A549 (cell line): ENCODE measurements at regions not wholly inside any gene's neighbourhood (a gene's known extent, or its start where the extent isn't known, plus 50 kb on each side); places are given as distances from the start of the nearest gene placed in this dataset.
A peak's percentile ranks its signal among the peaks of the same experiment; 100 is the strongest.

ENCODE experiments used
- ATAC-seq, 2 experiments: fragments of 200-7000 bp in 1 of 2; fragments of >200 bp in 1 of 2; cut with Nextera tagmentation in 1 of 2; cut with Tn5 transposase in 1 of 2; 3 replicates each; pipeline versions ENCODE4 v1.8.0 to v1.9.1; 2018 to 2020; ENCODE audit warnings: mild to moderate bottlenecking in 1 of 2, moderate library complexity in 1 of 2
- CTCF ChIA-PET: fragments of 300-600 bp; sonication (Branson Sonifier 250); formaldehyde crosslinking; extraction: SDS; loops from one replicate; lab custom pipeline; 2021; ENCODE audit warnings: antibody characterized with exemption, inconsistent platforms; lab: Yijun Ruan, JAX
- POLR2A ChIA-PET: fragments of 350-600 bp; formaldehyde crosslinking; extraction: SDS; loops from one replicate; lab custom pipeline; 2021; ENCODE audit warnings: antibody characterized with exemption, inconsistent platforms; lab: Yijun Ruan, JAX
- DNase-seq, 2 experiments: peaks; one replicate each; pipeline versions ENCODE4 v3.0.0 to v3.0.0-alpha.2; 2011 to 2016; ENCODE audit warnings: low read depth in 1 of 2, low spot score in 1 of 2
- FAIRE-seq: peaks from 2 replicates; lab custom pipeline; 2011; peaks lifted over from hg19 to GRCh38; lab: Jason Lieb, UNC
- H3K27ac ChIP-seq, 2 experiments: fragments of >200 bp; sonication (Bioruptor Twin); formaldehyde crosslinking; 3 replicates each; pipeline ENCODE4 v1.5.1; 2016 to 2017
- H3K4me1 ChIP-seq: fragments of >200 bp; sonication (Bioruptor Twin); formaldehyde crosslinking; 3 replicates; pipeline ENCODE4 v1.6.1; 2016
- H3K4me2 ChIP-seq: fragments of >200 bp; sonication (Bioruptor Twin); formaldehyde crosslinking; 3 replicates; pipeline ENCODE4 v1.6.1; 2016
- H3K4me3 ChIP-seq: fragments of >200 bp; sonication (Bioruptor Twin); formaldehyde crosslinking; 3 replicates; pipeline ENCODE4 v1.5.1; 2016
- H3K9me3 ChIP-seq: fragments of >200 bp; sonication (Bioruptor Twin); formaldehyde crosslinking; 3 replicates; pipeline ENCODE4 v1.6.1; 2016
- CHD2 ChIP-seq: fragments of 150-350 bp; IDR thresholded peaks from 2 replicates; pipeline ENCODE4 v1.6.1; 2014; ENCODE audit warnings: low read length; ENCODE audit not compliant: partially characterized antibody
- CTCF ChIP-seq: fragments of >200 bp; sonication (Bioruptor Twin); formaldehyde crosslinking; IDR thresholded peaks from 3 replicates; pipeline ENCODE4 v1.5.1; 2016
- E2F6 ChIP-seq: IDR thresholded peaks from 2 replicates; pipeline ENCODE4 v1.6.1; 2012; ENCODE audit warnings: low read depth, borderline replicate concordance
- EHF ChIP-seq: fragments of 250-450 bp; sonication (Bioruptor Pico); IDR thresholded peaks from 2 replicates; pipeline ENCODE4 v1.5.0; 2020; ENCODE audit warnings: mild to moderate bottlenecking
- ELK1 ChIP-seq: fragments of 150-350 bp; IDR thresholded peaks from 2 replicates; pipeline ENCODE4 v1.6.1; 2014; ENCODE audit warnings: low read depth, mild to moderate bottlenecking, low read length
- FOSB ChIP-seq: fragments of 250-450 bp; sonication (Bioruptor Pico); IDR thresholded peaks from 2 replicates; pipeline ENCODE4 v1.5.0; 2020; ENCODE audit warnings: mild to moderate bottlenecking, moderate library complexity
- HES2 ChIP-seq: fragments of >200 bp; sonication (Bioruptor Twin); formaldehyde crosslinking; IDR thresholded peaks from 2 replicates; pipeline ENCODE4 v1.6.1; 2016
- HMGXB4 ChIP-seq: fragments of 250-450 bp; sonication (Bioruptor Pico); IDR thresholded peaks from 2 replicates; pipeline ENCODE4 v1.5.0; 2021; ENCODE audit warnings: mild to moderate bottlenecking, moderate library complexity, borderline replicate concordance
- HOXB13 ChIP-seq: fragments of 250-450 bp; sonication (Bioruptor Pico); IDR thresholded peaks from 2 replicates; pipeline ENCODE4 v1.5.0; 2020; ENCODE audit warnings: low read depth, mild to moderate bottlenecking, moderate library complexity
- JUNB ChIP-seq: fragments of >200 bp; sonication (Bioruptor Twin); formaldehyde crosslinking; IDR thresholded peaks from 2 replicates; pipeline ENCODE4 v1.6.1; 2016
- MAFK ChIP-seq: fragments of 450-650 bp; IDR thresholded peaks from 2 replicates; pipeline ENCODE4 v1.6.1; 2014; ENCODE audit not compliant: partially characterized antibody
- MAX ChIP-seq: IDR thresholded peaks from 2 replicates; pipeline ENCODE4 v1.6.1; 2012
- MAZ ChIP-seq: fragments of 150-350 bp; IDR thresholded peaks from 2 replicates; pipeline ENCODE4 v1.6.1; 2014; ENCODE audit warnings: antibody characterized with exemption, low read depth, low read length, borderline replicate concordance
- NPAS2 ChIP-seq: fragments of 250-450 bp; sonication (Bioruptor Pico); IDR thresholded peaks from 2 replicates; pipeline ENCODE4 v1.8.0; 2022; ENCODE audit warnings: mild to moderate bottlenecking, moderate library complexity, borderline replicate concordance
- PHF8 ChIP-seq: fragments of 200-600 bp; sonication (generic); IDR thresholded peaks from 2 replicates; pipeline ENCODE4 v1.6.1; 2016; ENCODE audit warnings: low read depth, mild to moderate bottlenecking, antibody characterized with exemption, moderate library complexity, borderline replicate concordance
- POLR2AphosphoS2 ChIP-seq: conservative IDR thresholded peaks from 2 replicates; pipeline ENCODE4 v1.6.1; 2012; ENCODE audit warnings: low read length, improper control_type of control experiment, inconsistent platforms
- RAD21 ChIP-seq, 2 experiments: fragments of >200 bp in 1 of 2; sonication (Bioruptor Twin) in 1 of 2; formaldehyde crosslinking in 1 of 2; IDR thresholded peaks in 1 of 2; conservative IDR thresholded peaks in 1 of 2; 2 replicates in 1 of 2; 3 replicates in 1 of 2; pipeline ENCODE4 v1.6.1; 2012 to 2018; ENCODE audit warnings: inconsistent platforms in 1 of 2
- SMC3 ChIP-seq: fragments of >200 bp; sonication (Bioruptor Twin); formaldehyde crosslinking; IDR thresholded peaks from 3 replicates; pipeline ENCODE4 v1.6.1; 2018; ENCODE audit warnings: inconsistent platforms
- TFCP2L1 ChIP-seq: fragments of 250-450 bp; sonication (Bioruptor Pico); IDR thresholded peaks from 2 replicates; pipeline ENCODE4 v1.5.0; 2021; ENCODE audit warnings: mild to moderate bottlenecking
- TP53 ChIP-seq: fragments of 250-450 bp; sonication (Bioruptor Pico); IDR thresholded peaks from 2 replicates; pipeline ENCODE4 v1.5.0; 2021; ENCODE audit warnings: mild to moderate bottlenecking, moderate library complexity
- USF2 ChIP-seq: fragments of 450-650 bp; IDR thresholded peaks from 2 replicates; pipeline ENCODE4 v1.6.1; 2014; ENCODE audit warnings: antibody characterized with exemption
- ZC3H11A ChIP-seq: fragments of 450-650 bp; IDR thresholded peaks from 2 replicates; pipeline ENCODE4 v1.6.1; 2014; ENCODE audit warnings: antibody characterized with exemption, mild to moderate bottlenecking
- ZSCAN20 ChIP-seq: fragments of 250-450 bp; sonication (Bioruptor Pico); IDR thresholded peaks from 2 replicates; pipeline ENCODE4 v1.8.0; 2022; ENCODE audit warnings: mild to moderate bottlenecking, moderate library complexity
- WGBS: methylation state at CpG from one replicate; pipeline ENCODE4 v1.1.6; 2017; ENCODE audit errors: missing lambda C conversion rate; 5-methylcytosine and 5-hydroxymethylcytosine counted together

- CTCF ChIA-PET: no interaction called here
- Histone ChIP-seq H3K9me3 (no peaks in the 10 kb centered on the region), H3K4me2 (no peak overlapping the region), H3K4me3 (no peak overlapping the region), H3K27ac (no peak overlapping the region), H3K4me1 (no peaks in the 10 kb centered on the region)
- no peak for FAIRE-seq
- POLR2A ChIA-PET: no interaction called here
- ATAC-seq: no peak
- WGBS: 12% methylated on average over 1 of the region's 1 CpG
- no peak for TF ChIP-seq CTCF
- no peak for TF ChIP-seq MAZ
- no peak for TF ChIP-seq USF2
- no peak for TF ChIP-seq PHF8
- no peak for TF ChIP-seq FOSB (CRISPR knock-in tag)
- TF ChIP-seq MAX: no peak
- no peak for TF ChIP-seq EHF
- TF ChIP-seq SMC3: no peak
- TF ChIP-seq E2F6: no peak
- no peak for TF ChIP-seq HOXB13 (CRISPR knock-in tag)
- no peak for DNase-seq
Measured at GRCh38 chr1:214946615-214947014, 135.9 kb upstream of the KCNK2 start.

GRCh38 chr1:214952648-214953047 lies 129.9 kb upstream of the KCNK2 start:
- ChIA-PET CTCF (no interaction called here), POLR2A (no interaction called here)
- Histone ChIP-seq H3K9me3 (no peaks in the 10 kb centered on the region), H3K4me3 (no peak overlapping the region), H3K27ac (no peak overlapping the region), H3K4me2 (no peak overlapping the region), H3K4me1 (peaks cover 4% of the 10 kb centered on the region; the same call in 2 of the 3 replicates)
- DNase-seq (peak in 1 of 2 experiments; percentile 36), ATAC-seq (peak in 1 of 2 experiments; percentile 54; a peak in 2 of 6 replicates), FAIRE-seq (no peak)
- 62% methylated on average over 7 of the region's 7 CpGs for WGBS
- TF ChIP-seq MAZ: no peak
- TF ChIP-seq RAD21 (conservative IDR thresholded peaks at IDR 0.05 in 1 of 2, IDR thresholded peaks at IDR 0.05 in 1 of 2): peak in 1 of 2 experiments; percentile 30; a peak in 1 of 5 replicates
- TF ChIP-seq MAFK: peak; percentile 76
- TF ChIP-seq ZSCAN20: no peak

- WGBS: 46% methylated on average over 1 of the region's 1 CpG
- Histone ChIP-seq H3K4me2 (no peak overlapping the region), H3K4me1 (peaks cover 5% of the 10 kb centered on the region; the same call in 2 of the 3 replicates), H3K9me3 (no peaks in the 10 kb centered on the region), H3K4me3 (no peak overlapping the region), H3K27ac (no peak overlapping the region)
- ChIA-PET POLR2A (no interaction called here), CTCF (no interaction called here)
- no peak for DNase-seq
- FAIRE-seq: no peak
- ATAC-seq: no peak
- TF ChIP-seq POLR2AphosphoS2 (no peak), ZC3H11A (no peak), CTCF (no peak), TP53 (CRISPR knock-in tag) (no peak), ELK1 (no peak), RAD21 (conservative IDR thresholded peaks at IDR 0.05 in 1 of 2, IDR thresholded peaks at IDR 0.05 in 1 of 2) (no peak), NPAS2 (CRISPR knock-in tag) (no peak), CHD2 (no peak), JUNB (no peak), HMGXB4 (CRISPR knock-in tag) (no peak), HOXB13 (CRISPR knock-in tag) (no peak), ZSCAN20 (no peak), EHF (no peak), TFCP2L1 (no peak), HES2 (no peak)
Measured at GRCh38 chr1:214953901-214954616, 128.5 kb upstream of the KCNK2 start.
